Naive thymus-derived CD4-positive, alpha-beta T cell (primary cell): ENCODE measurements at regions not wholly inside any gene's neighbourhood (a gene's known extent, or its start where the extent isn't known, plus 50 kb on each side); places are given as distances from the start of the nearest gene placed in this dataset.

Experiments used
- ATAC-seq: fragments of 150-1000 bp; cut with Tn5 transposase; 2 replicates; pipeline ENCODE4 v1.10.0; 2021; ENCODE audit warnings: mild to moderate bottlenecking, moderate library complexity
- CTCF ChIA-PET: fragments of 350-600 bp; sonication (Branson Sonifier 250); formaldehyde crosslinking; loops from one replicate; lab custom pipeline; 2021; ENCODE audit warnings: antibody characterized with exemption; lab: Charles Lee
- POLR2A ChIA-PET: fragments of 350-600 bp; sonication (Branson Sonifier 250); formaldehyde crosslinking; loops from one replicate; lab custom pipeline; 2021; ENCODE audit warnings: antibody characterized with exemption, inconsistent platforms; lab: Charles Lee
- DNase-seq, 9 donors: peaks; one replicate each; pipeline versions ENCODE4 v3.0.0 to v3.0.0-alpha.2; 2020 to 2022; ENCODE audit warnings: mixed read lengths in 1 of 9
- H3K27ac ChIP-seq: one replicate; pipeline ENCODE4 v1.7.0; 2013; ENCODE audit warnings: mild to moderate bottlenecking, low read depth, low read length, moderate library complexity
- H3K27me3 ChIP-seq, 2 donors: one replicate each; pipeline ENCODE4 v1.7.0; 2013; ENCODE audit warnings: low read length in 2 of 2, mild to moderate bottlenecking in 2 of 2, moderate library complexity in 2 of 2; ENCODE audit not compliant: control insufficient read depth in 2 of 2, insufficient read depth in 2 of 2
- H3K36me3 ChIP-seq, 3 experiments: 1 replicate in 2 of 3; 2 replicates in 1 of 3; pipeline ENCODE4 v1.7.0; 2013; ENCODE audit warnings: low read length in 3 of 3, mild to moderate bottlenecking in 3 of 3, moderate library complexity in 1 of 3; ENCODE audit not compliant: insufficient read depth in 3 of 3, control insufficient read depth in 2 of 3
- H3K4me1 ChIP-seq, 2 donors: one replicate each; pipeline ENCODE4 v1.7.0; 2013; ENCODE audit warnings: low read length in 2 of 2, mild to moderate bottlenecking in 2 of 2, moderate library complexity in 1 of 2; ENCODE audit not compliant: control insufficient read depth in 2 of 2, insufficient read depth in 2 of 2
- H3K4me3 ChIP-seq: 2 replicates; pipeline ENCODE4 v1.7.0; 2013; ENCODE audit warnings: mild to moderate bottlenecking, low read length
- H3K9me3 ChIP-seq, 3 experiments: 1 replicate in 2 of 3; 2 replicates in 1 of 3; pipeline ENCODE4 v1.7.0; 2013; ENCODE audit warnings: low read length in 3 of 3; ENCODE audit not compliant: control insufficient read depth in 2 of 3
- H3K27ac Mint-ChIP-seq, 9 donors: one replicate each; pipeline ENCODE4 v1.8.0; 2020 to 2022; ENCODE audit warnings: mixed read lengths in 9 of 9, mild to moderate bottlenecking in 8 of 9, moderate library complexity in 5 of 9, inconsistent platforms in 2 of 9
- H3K27me3 Mint-ChIP-seq, 5 donors: one replicate each; pipeline ENCODE4 v1.8.0; 2021 to 2022; ENCODE audit warnings: mixed read lengths in 5 of 5, mild to moderate bottlenecking in 1 of 5
- H3K36me3 Mint-ChIP-seq, 5 donors: one replicate each; pipeline ENCODE4 v1.8.0; 2020 to 2022; ENCODE audit warnings: mixed read lengths in 5 of 5, mild to moderate bottlenecking in 3 of 5, inconsistent platforms in 1 of 5
- H3K4me1 Mint-ChIP-seq, 7 donors: one replicate each; pipeline ENCODE4 v1.8.0; 2020 to 2022; ENCODE audit warnings: mixed read lengths in 7 of 7, mild to moderate bottlenecking in 3 of 7, inconsistent platforms in 1 of 7
- H3K4me3 Mint-ChIP-seq, 10 donors: one replicate each; pipeline ENCODE4 v1.8.0; 2020 to 2022; ENCODE audit warnings: mild to moderate bottlenecking in 10 of 10, mixed read lengths in 10 of 10, moderate library complexity in 6 of 10, inconsistent platforms in 2 of 10
- H3K9me3 Mint-ChIP-seq, 11 donors: one replicate each; pipeline ENCODE4 v1.8.0; 2020 to 2022; ENCODE audit warnings: mixed read lengths in 11 of 11, mild to moderate bottlenecking in 4 of 11, inconsistent platforms in 1 of 11, moderate library complexity in 1 of 11
- intact Hi-C, 2 donors: fragments of 100-400 bp; cut with micrococcal nuclease; formaldehyde crosslinking; loops; one replicate each; pipeline ENCODE4 v1.15.1; 2023

- ChIA-PET CTCF (no interaction called here), POLR2A (no interaction called here)
- DNase-seq, result no peak
- Mint-ChIP-seq H3K4me3 (no peak overlapping the region), H3K36me3 (peaks cover 0 to 3% (median 0%) of the 10 kb centered on the region in 5 donors), H3K27ac (no peak overlapping the region), H3K9me3 (peaks cover 10 to 40% (median 18%) of the 10 kb centered on the region in 11 donors), H3K27me3 (peaks cover 0 to 19% (median 6%) of the 10 kb centered on the region in 5 donors), H3K4me1 (no peaks in the 10 kb centered on the region)
- H3K27me3 ChIP-seq, result no peaks in the 10 kb centered on the region
- intact Hi-C loops, result no loop called here
- no peak overlapping the region for H3K27ac ChIP-seq
- no peak for ATAC-seq
- H3K4me1 ChIP-seq, result no peaks in the 10 kb centered on the region
- H3K9me3 ChIP-seq, result peaks cover 0 to 13% (median 0%) of the 10 kb centered on the region in 3 experiments
- H3K36me3 ChIP-seq, result no peaks in the 10 kb centered on the region
- no peak overlapping the region for H3K4me3 ChIP-seq
Measured at GRCh38 chr16:49078104-49078503, 203.5 kb downstream of the CBLN1 start.

DNA sequence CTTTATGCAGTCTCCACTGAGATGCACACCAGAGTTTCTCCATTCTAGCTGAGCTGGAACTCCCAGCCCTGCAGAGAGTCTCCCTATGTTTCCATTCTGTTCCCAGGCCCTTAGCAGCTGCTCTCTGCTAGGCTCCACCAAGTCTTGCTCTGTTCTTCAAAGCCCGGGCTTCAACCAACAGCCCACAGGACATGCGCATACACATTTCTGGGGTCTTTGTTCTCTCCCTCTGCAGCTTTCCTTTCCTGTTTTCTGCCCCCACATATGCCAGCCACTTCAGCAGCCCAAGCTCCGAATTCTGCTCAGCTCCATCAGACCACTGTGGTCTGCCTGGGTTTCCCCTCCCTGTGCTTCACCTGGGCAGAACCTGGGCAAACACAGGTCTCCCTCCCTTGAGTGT is 205.9 kb downstream of the CBLN1 start:
- Histone ChIP-seq H3K4me3 (no peak overlapping the region), H3K4me1 (no peaks in the 10 kb centered on the region), H3K36me3 (no peaks in the 10 kb centered on the region), H3K9me3 (peaks cover 0 to 13% (median 0%) of the 10 kb centered on the region in 3 experiments), H3K27ac (no peak overlapping the region), H3K27me3 (no peaks in the 10 kb centered on the region)
- Mint-ChIP-seq H3K9me3 (peaks cover 7 to 35% (median 19%) of the 10 kb centered on the region in 11 donors), H3K4me1 (no peaks in the 10 kb centered on the region), H3K36me3 (peaks cover 0 to 3% (median 0%) of the 10 kb centered on the region in 5 donors), H3K27ac (no peak overlapping the region), H3K27me3 (peaks cover 0 to 8% (median 6%) of the 10 kb centered on the region in 5 donors), H3K4me3 (no peak overlapping the region)
- ATAC-seq, result no peak
- ChIA-PET POLR2A (no interaction called here), CTCF (no interaction called here)
- no peak for DNase-seq
- intact Hi-C loops, result no loop called here

DNA sequence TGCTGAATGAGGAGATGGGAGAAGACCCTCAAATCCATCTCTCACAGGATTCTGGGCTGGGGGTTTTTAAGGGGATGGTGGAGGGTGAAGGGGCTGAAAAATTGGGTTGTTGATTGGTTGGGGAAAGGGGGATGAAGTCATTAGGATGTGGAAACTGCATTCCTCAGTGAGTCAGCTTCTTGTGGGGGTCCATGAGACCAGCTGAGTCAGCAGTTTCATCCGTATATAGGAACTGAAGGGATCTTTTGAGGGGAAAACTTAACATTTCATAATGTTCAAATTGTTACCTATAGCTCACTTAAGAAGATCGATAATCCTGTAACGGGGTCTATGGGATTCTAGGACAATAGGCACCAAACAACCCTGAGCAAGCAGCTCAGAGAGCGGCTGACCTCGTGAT is 213.4 kb downstream of the CBLN1 start:
- Mint-ChIP-seq H3K4me3 (no peak overlapping the region), H3K27me3 (peaks cover 0 to 6% (median 0%) of the 10 kb centered on the region in 5 donors), H3K9me3 (peaks cover 0 to 13% (median 1%) of the 10 kb centered on the region in 11 donors), H3K4me1 (no peaks in the 10 kb centered on the region), H3K36me3 (no peaks in the 10 kb centered on the region), H3K27ac (no peak overlapping the region)
- no peaks in the 10 kb centered on the region for H3K27me3 ChIP-seq
- H3K4me3 ChIP-seq, result no peak overlapping the region
- ATAC-seq, result no peak
- H3K36me3 ChIP-seq, result no peaks in the 10 kb centered on the region
- H3K9me3 ChIP-seq, result peaks cover 0 to 8% (median 0%) of the 10 kb centered on the region in 3 experiments
- intact Hi-C loops, result no loop called here
- H3K4me1 ChIP-seq, result no peaks in the 10 kb centered on the region
- ChIA-PET CTCF (no interaction called here), POLR2A (no interaction called here)
- no peak for DNase-seq
- no peak overlapping the region for H3K27ac ChIP-seq

DNA sequence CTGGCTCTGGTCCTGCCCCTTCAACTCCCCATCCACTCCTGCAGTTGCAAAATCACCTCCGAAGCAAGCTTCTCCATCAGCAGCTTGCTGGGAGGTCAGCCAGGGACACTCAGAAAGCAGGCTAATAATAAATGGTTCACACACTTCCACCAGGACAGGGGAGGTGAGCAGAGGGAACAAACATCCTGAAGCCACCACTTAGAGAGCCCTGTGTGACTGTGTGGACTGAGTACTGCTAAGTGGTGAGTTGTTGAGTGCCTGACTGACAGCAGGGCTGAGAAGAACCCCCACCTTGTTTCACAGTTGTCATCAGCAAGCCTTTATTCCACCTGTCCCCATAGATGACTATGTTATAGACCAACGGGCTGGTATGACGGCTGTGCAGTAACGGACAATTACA is 213.9 kb downstream of the CBLN1 start:
- Mint-ChIP-seq H3K36me3 (no peaks in the 10 kb centered on the region), H3K4me1 (no peaks in the 10 kb centered on the region), H3K27me3 (peaks cover 0 to 7% (median 2%) of the 10 kb centered on the region in 5 donors), H3K4me3 (no peak overlapping the region), H3K27ac (no peak overlapping the region), H3K9me3 (peaks cover 0 to 13% (median 1%) of the 10 kb centered on the region in 11 donors)
- intact Hi-C loops, result no loop called here
- Histone ChIP-seq H3K4me1 (no peaks in the 10 kb centered on the region), H3K27ac (no peak overlapping the region), H3K27me3 (no peaks in the 10 kb centered on the region), H3K9me3 (peaks cover 0 to 8% (median 0%) of the 10 kb centered on the region in 3 experiments), H3K4me3 (no peak overlapping the region), H3K36me3 (no peaks in the 10 kb centered on the region)
- CTCF ChIA-PET, result no interaction called here
- ATAC-seq (no peak), DNase-seq (no peak)
- POLR2A ChIA-PET, result no interaction called here

- Histone ChIP-seq H3K4me1 (no peaks in the 10 kb centered on the region), H3K36me3 (no peaks in the 10 kb centered on the region), H3K9me3 (no peaks in the 10 kb centered on the region), H3K4me3 (no peak overlapping the region), H3K27me3 (no peaks in the 10 kb centered on the region), H3K27ac (no peak overlapping the region)
- Mint-ChIP-seq H3K4me3 (no peak overlapping the region), H3K36me3 (no peaks in the 10 kb centered on the region), H3K27ac (no peak overlapping the region), H3K9me3 (peaks cover 0 to 5% (median 3%) of the 10 kb centered on the region in 11 donors), H3K27me3 (peaks cover 0 to 14% (median 8%) of the 10 kb centered on the region in 5 donors), H3K4me1 (no peaks in the 10 kb centered on the region)
- intact Hi-C loops, result no loop called here
- ChIA-PET POLR2A (no interaction called here), CTCF (no interaction called here)
- DNase-seq (no peak), ATAC-seq (no peak)
Measured at GRCh38 chr16:49061137-49061714, 220.4 kb downstream of the CBLN1 start.

DNA sequence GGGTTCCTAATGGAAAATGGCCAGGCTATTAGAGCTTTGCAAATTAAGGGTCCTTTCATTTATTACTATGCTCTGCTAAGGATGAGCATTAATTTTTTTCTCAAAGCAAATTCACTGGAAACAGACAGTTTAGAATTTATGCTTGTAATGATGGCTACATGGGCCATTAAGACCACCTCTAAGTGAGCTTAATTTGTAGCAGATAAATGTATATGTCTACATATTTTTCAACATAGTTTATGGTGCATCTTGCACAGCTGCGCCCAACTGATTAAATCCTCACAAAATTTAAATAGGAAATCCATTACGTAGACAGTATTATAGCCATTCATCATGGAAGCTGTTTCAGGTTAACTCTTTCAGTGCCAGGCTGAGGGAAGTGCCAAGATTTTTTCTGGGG is 220.9 kb downstream of the CBLN1 start:
- Mint-ChIP-seq H3K9me3 (peaks cover 0 to 5% (median 3%) of the 10 kb centered on the region in 11 donors), H3K27ac (no peak overlapping the region), H3K27me3 (peaks cover 0 to 14% (median 8%) of the 10 kb centered on the region in 5 donors), H3K4me1 (no peaks in the 10 kb centered on the region), H3K4me3 (no peak overlapping the region), H3K36me3 (no peaks in the 10 kb centered on the region)
- intact Hi-C loops, result no loop called here
- Histone ChIP-seq H3K4me3 (no peak overlapping the region), H3K27ac (no peak overlapping the region), H3K4me1 (no peaks in the 10 kb centered on the region), H3K9me3 (no peaks in the 10 kb centered on the region), H3K36me3 (no peaks in the 10 kb centered on the region), H3K27me3 (no peaks in the 10 kb centered on the region)
- DNase-seq, result no peak
- ATAC-seq, result no peak
- ChIA-PET CTCF (no interaction called here), POLR2A (no interaction called here)

GRCh38 chr16:49058382-49058781 is 223.3 kb downstream of the CBLN1 start:
- no peaks in the 10 kb centered on the region for H3K4me1 Mint-ChIP-seq
- H3K4me3 ChIP-seq, result no peak overlapping the region
- DNase-seq, result no peak
- intact Hi-C loops, result no loop called here
- H3K4me1 ChIP-seq, result no peaks in the 10 kb centered on the region
- ATAC-seq, result no peak
- H3K27me3 ChIP-seq, result no peaks in the 10 kb centered on the region
- no peaks in the 10 kb centered on the region for H3K9me3 ChIP-seq
- H3K36me3 Mint-ChIP-seq, result no peaks in the 10 kb centered on the region
- no peaks in the 10 kb centered on the region for H3K36me3 ChIP-seq
- ChIA-PET CTCF (no interaction called here), POLR2A (no interaction called here)
- H3K27ac Mint-ChIP-seq, result no peak overlapping the region
- peaks cover 0 to 14% (median 8%) of the 10 kb centered on the region in 5 donors for H3K27me3 Mint-ChIP-seq
- no peak overlapping the region for H3K27ac ChIP-seq
- peaks cover 0 to 5% (median 3%) of the 10 kb centered on the region in 11 donors for H3K9me3 Mint-ChIP-seq
- no peak overlapping the region for H3K4me3 Mint-ChIP-seq
